Rectal smooth muscle tissue (tissue), 1 donor: ENCODE measurements at regions not wholly inside any gene's neighbourhood (a gene's known extent, or its start where the extent isn't known, plus 50 kb on each side); places are given as distances from the start of the nearest gene placed in this dataset.

Source experiments
- H3K27ac ChIP-seq: one replicate; pipeline ENCODE4 v1.7.0; 2013; ENCODE audit warnings: low read depth, low read length, inconsistent platforms
- H3K27me3 ChIP-seq: one replicate; pipeline ENCODE4 v1.7.0; 2013; ENCODE audit warnings: low read length; ENCODE audit not compliant: control insufficient read depth, insufficient read depth
- H3K36me3 ChIP-seq: one replicate; pipeline ENCODE4 v1.7.0; 2013; ENCODE audit warnings: low read length; ENCODE audit not compliant: control insufficient read depth, insufficient read depth
- H3K4me1 ChIP-seq: one replicate; pipeline ENCODE4 v1.7.0; 2013; ENCODE audit warnings: low read length; ENCODE audit not compliant: control insufficient read depth, insufficient read depth
- H3K4me3 ChIP-seq: one replicate; pipeline ENCODE4 v1.7.0; 2013; ENCODE audit warnings: low read length
- H3K9ac ChIP-seq: one replicate; pipeline ENCODE4 v1.7.0; 2013; ENCODE audit warnings: low read length

GRCh38 chr2:11969774-11970173 is 223.3 kb downstream of the LPIN1 start:
- Histone ChIP-seq H3K4me1 (no peaks in the 10 kb centered on the region), H3K27me3 (no peaks in the 10 kb centered on the region), H3K36me3 (no peaks in the 10 kb centered on the region), H3K27ac (no peak overlapping the region), H3K9ac (no peak overlapping the region), H3K4me3 (no peak overlapping the region)

GRCh38 chr2:11974573-11974972 is 228.1 kb downstream of the LPIN1 start:
- H3K9ac ChIP-seq = no peak overlapping the region
- no peak overlapping the region for H3K4me3 ChIP-seq
- no peaks in the 10 kb centered on the region for H3K27me3 ChIP-seq
- H3K27ac ChIP-seq = no peak overlapping the region
- H3K4me1 ChIP-seq = no peaks in the 10 kb centered on the region
- H3K36me3 ChIP-seq = no peaks in the 10 kb centered on the region

GRCh38 chr2:11975373-11975772 is 228.9 kb downstream of the LPIN1 start:
- Histone ChIP-seq H3K27me3 (no peaks in the 10 kb centered on the region), H3K4me1 (no peaks in the 10 kb centered on the region), H3K36me3 (no peaks in the 10 kb centered on the region), H3K27ac (no peak overlapping the region), H3K9ac (no peak overlapping the region), H3K4me3 (no peak overlapping the region)

- Histone ChIP-seq H3K27ac (no peak overlapping the region), H3K9ac (no peak overlapping the region), H3K27me3 (no peaks in the 10 kb centered on the region), H3K4me3 (no peak overlapping the region), H3K4me1 (no peaks in the 10 kb centered on the region), H3K36me3 (no peaks in the 10 kb centered on the region)
Measured at GRCh38 chr2:11976073-11976472, 229.6 kb downstream of the LPIN1 start.

- no peak overlapping the region for H3K4me3 ChIP-seq
- H3K4me1 ChIP-seq = no peaks in the 10 kb centered on the region
- H3K36me3 ChIP-seq = no peaks in the 10 kb centered on the region
Measured at GRCh38 chr2:11977766-11978524, 231.5 kb downstream of the LPIN1 start.

GRCh38 chr2:11980809-11981208 is 234.4 kb downstream of the LPIN1 start:
- Histone ChIP-seq H3K4me1 (no peaks in the 10 kb centered on the region), H3K27ac (no peak overlapping the region), H3K4me3 (no peak overlapping the region), H3K36me3 (no peaks in the 10 kb centered on the region), H3K27me3 (no peaks in the 10 kb centered on the region), H3K9ac (no peak overlapping the region)

More at GRCh38 chr2:11977766-11978524, 231.5 kb downstream of the LPIN1 start:
- no peaks in the 10 kb centered on the region for H3K27me3 ChIP-seq
- no peak overlapping the region for H3K9ac ChIP-seq
- no peak overlapping the region for H3K27ac ChIP-seq

GRCh38 chr2:11983401-11983800 is 237.0 kb downstream of the LPIN1 start:
- H3K36me3 ChIP-seq = no peaks in the 10 kb centered on the region
- H3K27ac ChIP-seq = no peak overlapping the region
- H3K4me1 ChIP-seq = no peaks in the 10 kb centered on the region
- no peak overlapping the region for H3K4me3 ChIP-seq
- H3K27me3 ChIP-seq = no peaks in the 10 kb centered on the region
- H3K9ac ChIP-seq = no peak overlapping the region

- no peak overlapping the region for H3K9ac ChIP-seq
Measured at GRCh38 chr2:11983870-11984269, 237.4 kb downstream of the LPIN1 start.

GRCh38 chr2:11984316-11985158 is 238.1 kb downstream of the LPIN1 start:
- Histone ChIP-seq H3K9ac (no peak overlapping the region), H3K36me3 (no peaks in the 10 kb centered on the region), H3K4me3 (no peak overlapping the region), H3K4me1 (no peaks in the 10 kb centered on the region), H3K27me3 (no peaks in the 10 kb centered on the region), H3K27ac (no peak overlapping the region)

More at GRCh38 chr2:11983870-11984269, 237.4 kb downstream of the LPIN1 start:
- H3K27me3 ChIP-seq = no peaks in the 10 kb centered on the region
- H3K4me1 ChIP-seq = no peaks in the 10 kb centered on the region
- no peak overlapping the region for H3K4me3 ChIP-seq
- H3K27ac ChIP-seq = no peak overlapping the region
- H3K36me3 ChIP-seq = no peaks in the 10 kb centered on the region

- Histone ChIP-seq H3K36me3 (no peaks in the 10 kb centered on the region), H3K27me3 (no peaks in the 10 kb centered on the region), H3K4me3 (no peak overlapping the region), H3K27ac (no peak overlapping the region), H3K4me1 (no peaks in the 10 kb centered on the region), H3K9ac (no peak overlapping the region)
Measured at GRCh38 chr2:11985817-11986566, 239.6 kb downstream of the LPIN1 start.

- Histone ChIP-seq H3K27me3 (no peaks in the 10 kb centered on the region), H3K4me3 (no peak overlapping the region), H3K27ac (no peak overlapping the region), H3K9ac (no peak overlapping the region), H3K36me3 (no peaks in the 10 kb centered on the region), H3K4me1 (no peaks in the 10 kb centered on the region)
Measured at GRCh38 chr2:11987151-11987550, 240.7 kb downstream of the LPIN1 start.

GRCh38 chr2:11988691-11989353 is 242.4 kb downstream of the LPIN1 start:
- no peak overlapping the region for H3K27ac ChIP-seq
- H3K4me3 ChIP-seq = no peak overlapping the region
- no peak overlapping the region for H3K9ac ChIP-seq
- no peaks in the 10 kb centered on the region for H3K4me1 ChIP-seq
- no peaks in the 10 kb centered on the region for H3K27me3 ChIP-seq
- H3K36me3 ChIP-seq = no peaks in the 10 kb centered on the region
